GM12892 (cell line): ENCODE measurements at regions not wholly inside any gene's neighbourhood (a gene's known extent, or its start where the extent isn't known, plus 50 kb on each side); places are given as distances from the start of the nearest gene placed in this dataset.

ENCODE experiments used
- POLR2A ChIP-seq: IDR thresholded peaks from 2 replicates; pipeline ENCODE4 v1.6.1; 2011; ENCODE audit warnings: low read depth, low read length, control low read depth
- TAF1 ChIP-seq: IDR thresholded peaks from 2 replicates; pipeline ENCODE4 v1.6.1; 2011; ENCODE audit warnings: low read depth, mild to moderate bottlenecking, control low read depth, low read length, borderline replicate concordance

GRCh38 chr11:16669799-16670415, 68.5 kb upstream of the C11orf58 start:
- TF ChIP-seq TAF1 (no peak), POLR2A (no peak)
